ENCODE measurements at regions not wholly inside any gene's neighbourhood (a gene's known extent, or its start where the extent isn't known, plus 50 kb on each side); places are given as distances from the start of the nearest gene placed in this dataset.

GRCh38 chr6:113620386-113620785, 236.8 kb upstream of the MARCKS start:
- TF ChIP-seq CTCF (IDR thresholded peaks at IDR 0.05; ENCODE audit: low read depth, low read length, missing control alignments), result no peak
- in situ Hi-C loops (cut with HindIII; ENCODE audit: low sequenced_read_pairs), result no loop called here
- DNase-seq (ENCODE audit: low read depth), result no peak
- no peak overlapping the region for H3K4me3 ChIP-seq (ENCODE audit: low read depth, low read length)

GRCh38 chr6:113622254-113622653, 234.9 kb upstream of the MARCKS start:
- TF ChIP-seq CTCF (IDR thresholded peaks at IDR 0.05; ENCODE audit: low read depth, low read length, missing control alignments), result no peak
- no peak overlapping the region for H3K4me3 ChIP-seq (ENCODE audit: low read depth, low read length)
- DNase-seq (ENCODE audit: low read depth), result no peak
- in situ Hi-C loops (cut with HindIII; ENCODE audit: low sequenced_read_pairs), result no loop called here

GRCh38 chr6:113623129-113623528, 234.0 kb upstream of the MARCKS start:
- in situ Hi-C loops (cut with HindIII; ENCODE audit: low sequenced_read_pairs), result no loop called here
- peak; percentile 69 for DNase-seq (ENCODE audit: low read depth)
- H3K4me3 ChIP-seq (ENCODE audit: low read depth, low read length), result no peak overlapping the region
- TF ChIP-seq CTCF (IDR thresholded peaks at IDR 0.05; ENCODE audit: low read depth, low read length, missing control alignments), result no peak

- DNase-seq (ENCODE audit: low read depth), result no peak
- no peak for TF ChIP-seq CTCF (IDR thresholded peaks at IDR 0.05; ENCODE audit: low read depth, low read length, missing control alignments)
- in situ Hi-C loops (cut with HindIII; ENCODE audit: low sequenced_read_pairs), result no loop called here
- no peak overlapping the region for H3K4me3 ChIP-seq (ENCODE audit: low read depth, low read length)
These were observed 231.3 kb upstream of the MARCKS start for GRCh38 chr6:113625850-113626249.

DNA sequence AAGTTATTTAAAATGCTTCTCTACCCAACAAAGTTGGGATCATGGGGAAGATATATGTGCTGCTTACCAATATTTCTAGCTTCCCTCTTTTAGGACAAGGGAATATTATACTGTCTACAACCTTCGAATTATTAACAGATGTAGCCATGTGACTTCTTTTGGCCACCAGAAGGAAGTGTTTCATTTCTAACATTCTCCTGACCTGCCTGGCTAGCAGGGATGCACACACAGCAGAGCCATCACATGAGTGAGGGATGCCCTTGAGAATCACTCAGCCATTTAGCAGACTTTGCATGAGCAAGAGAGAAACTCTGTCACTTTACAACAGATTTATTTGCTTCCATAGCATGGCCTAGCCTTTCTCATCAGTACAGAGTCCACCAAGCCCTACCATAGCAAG, 230.7 kb upstream of the MARCKS start:
- DNase-seq (ENCODE audit: low read depth), result no peak
- H3K4me3 ChIP-seq (ENCODE audit: low read depth, low read length), result no peak overlapping the region
- TF ChIP-seq CTCF (IDR thresholded peaks at IDR 0.05; ENCODE audit: low read depth, low read length, missing control alignments), result no peak
- in situ Hi-C loops (cut with HindIII; ENCODE audit: low sequenced_read_pairs), result no loop called here

DNA sequence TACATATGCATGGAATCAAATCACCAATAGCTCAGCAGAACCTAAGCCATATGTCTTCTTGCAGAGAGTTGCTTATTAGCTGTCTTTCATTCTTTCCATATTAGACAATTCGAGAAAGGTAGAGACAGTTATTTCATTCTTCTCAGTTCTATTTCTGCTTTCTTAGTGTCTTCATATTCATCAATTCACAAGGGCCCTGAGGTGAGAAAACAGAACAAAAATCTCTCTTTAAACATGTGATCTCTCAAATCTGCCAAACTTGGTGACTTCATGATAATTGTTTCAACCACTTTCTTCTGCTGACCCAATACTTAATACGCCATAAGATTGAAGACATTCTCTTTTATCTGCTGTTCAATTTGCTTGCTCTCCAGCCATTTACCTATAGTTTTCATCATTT, 229.7 kb upstream of the MARCKS start:
- in situ Hi-C loops (cut with HindIII; ENCODE audit: low sequenced_read_pairs), result no loop called here
- no peak overlapping the region for H3K4me3 ChIP-seq (ENCODE audit: low read depth, low read length)
- no peak for TF ChIP-seq CTCF (IDR thresholded peaks at IDR 0.05; ENCODE audit: low read depth, low read length, missing control alignments)
- no peak for DNase-seq (ENCODE audit: low read depth)

GRCh38 chr6:113629256-113629655, 227.9 kb upstream of the MARCKS start:
- in situ Hi-C loops (cut with HindIII; ENCODE audit: low sequenced_read_pairs), result no loop called here
- no peak overlapping the region for H3K4me3 ChIP-seq (ENCODE audit: low read depth, low read length)
- no peak for TF ChIP-seq CTCF (IDR thresholded peaks at IDR 0.05; ENCODE audit: low read depth, low read length, missing control alignments)
- no peak for DNase-seq (ENCODE audit: low read depth)

All from astrocyte of the cerebellum (primary cell).